C4-2B (cell line): ENCODE measurements at regions not wholly inside any gene's neighbourhood (a gene's known extent, or its start where the extent isn't known, plus 50 kb on each side); places are given as distances from the start of the nearest gene placed in this dataset.

Source experiments
- H3K27ac ChIP-seq: fragments of 450-650 bp; 2 replicates; pipeline ENCODE4 v1.5.1; 2017
- CTCF ChIP-seq: fragments of 450-650 bp; conservative IDR thresholded peaks from 2 replicates; pipeline ENCODE4 v1.5.1; 2017; ENCODE audit warnings: mild to moderate bottlenecking
- ZFX ChIP-seq: fragments of 450-650 bp; IDR thresholded peaks from 2 replicates; pipeline ENCODE4 v1.6.1; 2017

- no peak overlapping the region for H3K27ac ChIP-seq
- TF ChIP-seq CTCF (no peak), ZFX (no peak)
Measured at GRCh38 chr1:25023826-25024225, 93.8 kb upstream of the RUNX3 start.

DNA sequence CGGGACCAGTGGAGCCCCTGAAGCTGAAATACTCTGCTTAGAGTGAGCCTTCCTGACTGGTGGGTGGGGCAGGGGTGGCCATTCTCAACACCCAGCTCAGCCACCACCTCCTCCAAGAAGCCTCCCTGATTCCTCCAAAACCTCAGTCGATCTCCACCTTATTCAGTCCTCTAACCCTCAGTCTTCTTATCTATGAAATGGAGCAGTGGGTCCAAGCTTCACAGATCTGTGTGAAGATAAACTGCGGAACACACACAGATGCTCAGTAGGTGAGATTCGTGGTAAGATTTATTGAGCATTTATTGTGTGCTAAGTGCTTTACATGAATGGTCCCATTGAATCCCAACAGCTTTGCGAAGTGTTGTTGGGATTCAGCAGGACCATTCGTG lies 93.1 kb upstream of the RUNX3 start:
- no peak overlapping the region for H3K27ac ChIP-seq
- TF ChIP-seq CTCF (no peak), ZFX (no peak)

DNA sequence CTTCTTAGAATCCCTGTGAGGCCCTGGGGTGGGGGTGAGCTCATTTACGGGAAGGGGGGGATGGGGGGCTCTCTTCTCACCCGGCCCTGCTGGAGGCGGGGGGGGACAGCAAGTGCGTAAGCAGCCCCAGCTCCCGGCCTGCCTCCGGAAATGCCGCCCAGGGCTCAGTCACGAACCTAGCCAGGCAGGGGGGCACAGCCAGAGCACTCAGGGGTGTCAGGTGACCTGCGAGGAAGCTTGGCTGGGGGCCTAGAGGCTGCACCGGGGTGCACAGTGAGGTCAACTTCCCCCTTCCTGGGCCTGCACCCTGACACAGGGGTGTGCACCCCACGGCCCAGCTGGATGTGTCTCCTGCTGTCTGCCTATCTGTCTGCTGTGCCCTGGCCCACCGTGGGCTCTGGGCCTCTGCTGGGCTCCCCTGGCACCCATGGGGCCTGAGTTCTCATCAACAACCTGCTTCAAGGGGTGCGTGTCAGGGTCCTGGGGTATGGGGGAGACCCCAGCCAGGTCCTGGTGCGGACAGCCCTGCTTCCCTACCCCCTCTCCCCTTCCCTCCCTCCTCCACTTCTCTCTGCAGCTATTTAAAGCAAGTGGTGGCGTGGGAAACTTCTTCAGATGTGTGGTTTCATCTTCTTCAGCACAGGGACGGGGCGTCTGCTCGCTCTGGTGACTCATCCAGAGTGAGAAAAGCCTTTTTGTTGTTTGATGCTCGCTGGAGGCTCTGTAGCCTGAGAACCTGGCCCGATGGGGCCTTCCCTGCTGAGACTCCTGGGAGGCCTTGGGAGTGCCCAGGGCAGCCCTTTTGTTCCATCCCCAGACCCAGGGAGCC lies 92.5 kb upstream of the RUNX3 start:
- TF ChIP-seq ZFX (no peak), CTCF (no peak)
- H3K27ac ChIP-seq: no peak overlapping the region

GRCh38 chr1:25021591-25022215 lies 91.6 kb upstream of the RUNX3 start:
- H3K27ac ChIP-seq: no peak overlapping the region
- no peak for TF ChIP-seq CTCF
- TF ChIP-seq ZFX: no peak

DNA sequence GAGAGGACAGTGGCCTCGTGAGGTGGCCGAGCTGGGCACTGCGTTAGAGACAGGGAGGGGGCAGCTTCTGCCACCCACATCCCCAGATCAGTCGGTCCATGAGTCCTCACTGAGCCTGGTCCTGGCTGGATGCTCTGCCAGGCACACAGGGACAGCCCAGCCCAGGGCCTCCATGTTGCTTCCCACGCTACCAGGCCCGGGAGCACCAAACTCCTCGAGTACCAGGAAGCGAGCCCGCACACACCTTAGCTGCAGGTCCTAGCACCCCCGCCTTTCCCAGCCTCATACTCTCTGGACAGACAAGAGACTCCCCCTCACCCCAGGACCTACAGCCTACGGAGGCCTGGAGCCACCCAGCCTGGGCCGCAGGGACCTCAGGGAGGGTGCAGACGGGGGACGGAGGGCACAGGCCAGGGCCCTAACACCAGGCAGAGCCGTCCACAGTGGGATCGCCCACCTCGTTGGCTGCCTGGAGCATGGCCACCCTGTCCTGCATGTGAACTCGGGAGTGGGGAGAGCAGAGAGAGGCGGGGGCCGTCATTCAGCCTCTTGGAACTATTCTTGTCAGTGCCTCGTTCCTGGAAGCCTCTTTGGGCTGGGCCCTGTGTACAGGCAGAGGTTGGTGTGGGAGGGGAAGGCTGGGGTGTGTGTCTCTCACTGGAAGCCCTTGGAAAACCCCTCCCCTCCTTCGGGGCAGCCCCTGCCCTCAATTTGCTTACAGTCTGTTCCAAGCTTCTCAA lies 90.9 kb upstream of the RUNX3 start:
- no peak overlapping the region for H3K27ac ChIP-seq
- TF ChIP-seq CTCF (no peak), ZFX (no peak)

- TF ChIP-seq ZFX: no peak
- TF ChIP-seq CTCF: no peak
- no peak overlapping the region for H3K27ac ChIP-seq
Measured at GRCh38 chr1:25020173-25020845, 90.2 kb upstream of the RUNX3 start.
